Naive thymus-derived CD4-positive, alpha-beta T cell (primary cell): ENCODE measurements at regions not wholly inside any gene's neighbourhood (a gene's known extent, or its start where the extent isn't known, plus 50 kb on each side); places are given as distances from the start of the nearest gene placed in this dataset.
"Not testable (repeated sequence)": the region's sequence is repeated elsewhere in the genome, so short reads cannot be mapped to it uniquely, and the experiment has no call there.

Experiments
- ATAC-seq: fragments of 150-1000 bp; cut with Tn5 transposase; 2 replicates; pipeline ENCODE4 v1.10.0; 2021; ENCODE audit warnings: mild to moderate bottlenecking, moderate library complexity
- CTCF ChIA-PET: fragments of 350-600 bp; sonication (Branson Sonifier 250); formaldehyde crosslinking; loops from one replicate; lab custom pipeline; 2021; ENCODE audit warnings: antibody characterized with exemption; lab: Charles Lee
- POLR2A ChIA-PET: fragments of 350-600 bp; sonication (Branson Sonifier 250); formaldehyde crosslinking; loops from one replicate; lab custom pipeline; 2021; ENCODE audit warnings: antibody characterized with exemption, inconsistent platforms; lab: Charles Lee
- DNase-seq, 9 donors: peaks; one replicate each; pipeline versions ENCODE4 v3.0.0 to v3.0.0-alpha.2; 2020 to 2022; ENCODE audit warnings: mixed read lengths in 1 of 9
- H3K27ac ChIP-seq: one replicate; pipeline ENCODE4 v1.7.0; 2013; ENCODE audit warnings: mild to moderate bottlenecking, low read depth, low read length, moderate library complexity
- H3K27me3 ChIP-seq, 2 donors: one replicate each; pipeline ENCODE4 v1.7.0; 2013; ENCODE audit warnings: low read length in 2 of 2, mild to moderate bottlenecking in 2 of 2, moderate library complexity in 2 of 2; ENCODE audit not compliant: control insufficient read depth in 2 of 2, insufficient read depth in 2 of 2
- H3K36me3 ChIP-seq, 3 experiments: 1 replicate in 2 of 3; 2 replicates in 1 of 3; pipeline ENCODE4 v1.7.0; 2013; ENCODE audit warnings: low read length in 3 of 3, mild to moderate bottlenecking in 3 of 3, moderate library complexity in 1 of 3; ENCODE audit not compliant: insufficient read depth in 3 of 3, control insufficient read depth in 2 of 3
- H3K4me1 ChIP-seq, 2 donors: one replicate each; pipeline ENCODE4 v1.7.0; 2013; ENCODE audit warnings: low read length in 2 of 2, mild to moderate bottlenecking in 2 of 2, moderate library complexity in 1 of 2; ENCODE audit not compliant: control insufficient read depth in 2 of 2, insufficient read depth in 2 of 2
- H3K4me3 ChIP-seq: 2 replicates; pipeline ENCODE4 v1.7.0; 2013; ENCODE audit warnings: mild to moderate bottlenecking, low read length
- H3K9me3 ChIP-seq, 3 experiments: 1 replicate in 2 of 3; 2 replicates in 1 of 3; pipeline ENCODE4 v1.7.0; 2013; ENCODE audit warnings: low read length in 3 of 3; ENCODE audit not compliant: control insufficient read depth in 2 of 3
- H3K27ac Mint-ChIP-seq, 9 donors: one replicate each; pipeline ENCODE4 v1.8.0; 2020 to 2022; ENCODE audit warnings: mixed read lengths in 9 of 9, mild to moderate bottlenecking in 8 of 9, moderate library complexity in 5 of 9, inconsistent platforms in 2 of 9
- H3K27me3 Mint-ChIP-seq, 5 donors: one replicate each; pipeline ENCODE4 v1.8.0; 2021 to 2022; ENCODE audit warnings: mixed read lengths in 5 of 5, mild to moderate bottlenecking in 1 of 5
- H3K36me3 Mint-ChIP-seq, 5 donors: one replicate each; pipeline ENCODE4 v1.8.0; 2020 to 2022; ENCODE audit warnings: mixed read lengths in 5 of 5, mild to moderate bottlenecking in 3 of 5, inconsistent platforms in 1 of 5
- H3K4me1 Mint-ChIP-seq, 7 donors: one replicate each; pipeline ENCODE4 v1.8.0; 2020 to 2022; ENCODE audit warnings: mixed read lengths in 7 of 7, mild to moderate bottlenecking in 3 of 7, inconsistent platforms in 1 of 7
- H3K4me3 Mint-ChIP-seq, 10 donors: one replicate each; pipeline ENCODE4 v1.8.0; 2020 to 2022; ENCODE audit warnings: mild to moderate bottlenecking in 10 of 10, mixed read lengths in 10 of 10, moderate library complexity in 6 of 10, inconsistent platforms in 2 of 10
- H3K9me3 Mint-ChIP-seq, 11 donors: one replicate each; pipeline ENCODE4 v1.8.0; 2020 to 2022; ENCODE audit warnings: mixed read lengths in 11 of 11, mild to moderate bottlenecking in 4 of 11, inconsistent platforms in 1 of 11, moderate library complexity in 1 of 11
- intact Hi-C, 2 donors: fragments of 100-400 bp; cut with micrococcal nuclease; formaldehyde crosslinking; loops; one replicate each; pipeline ENCODE4 v1.15.1; 2023

- Mint-ChIP-seq H3K27ac (no peak overlapping the region), H3K9me3 (peaks cover 0 to 8% (median 0%) of the 10 kb centered on the region in 11 donors), H3K36me3 (no peaks in the 10 kb centered on the region), H3K27me3 (no peaks in the 10 kb centered on the region), H3K4me1 (no peaks in the 10 kb centered on the region), H3K4me3 (no peak overlapping the region)
- ATAC-seq: no peak
- Histone ChIP-seq H3K9me3 (no peaks in the 10 kb centered on the region), H3K27me3 (no peaks in the 10 kb centered on the region), H3K27ac (no peak overlapping the region), H3K36me3 (no peaks in the 10 kb centered on the region), H3K4me3 (no peak overlapping the region), H3K4me1 (no peaks in the 10 kb centered on the region)
- POLR2A ChIA-PET: no interaction called here
- CTCF ChIA-PET: no interaction called here
- intact Hi-C loops: no loop called here
- no peak for DNase-seq
Measured at GRCh38 chr18:68177807-68178702, 536.9 kb downstream of the TMX3 start.

GRCh38 chr18:68176901-68177300 is 538.0 kb downstream of the TMX3 start:
- Histone ChIP-seq H3K27ac (no peak overlapping the region), H3K27me3 (no peaks in the 10 kb centered on the region), H3K4me3 (no peak overlapping the region), H3K4me1 (no peaks in the 10 kb centered on the region), H3K9me3 (no peaks in the 10 kb centered on the region), H3K36me3 (no peaks in the 10 kb centered on the region)
- ATAC-seq: no peak
- Mint-ChIP-seq H3K9me3 (peaks cover 0 to 8% (median 0%) of the 10 kb centered on the region in 11 donors), H3K4me3 (no peak overlapping the region), H3K27ac (no peak overlapping the region), H3K4me1 (no peaks in the 10 kb centered on the region), H3K36me3 (no peaks in the 10 kb centered on the region), H3K27me3 (no peaks in the 10 kb centered on the region)
- ChIA-PET CTCF (no interaction called here), POLR2A (no interaction called here)
- intact Hi-C loops: no loop called here
- DNase-seq: no peak

- H3K36me3 Mint-ChIP-seq: no peaks in the 10 kb centered on the region
- ATAC-seq: no peak
- Histone ChIP-seq H3K4me3 (no peak overlapping the region), H3K4me1 (no peaks in the 10 kb centered on the region), H3K9me3 (no peaks in the 10 kb centered on the region), H3K27me3 (no peaks in the 10 kb centered on the region), H3K27ac (no peak overlapping the region), H3K36me3 (no peaks in the 10 kb centered on the region)
- no peak for DNase-seq
- POLR2A ChIA-PET: no interaction called here
- CTCF ChIA-PET: no interaction called here
- H3K27me3 Mint-ChIP-seq: no peaks in the 10 kb centered on the region
- peaks cover 0 to 8% (median 0%) of the 10 kb centered on the region in 11 donors for H3K9me3 Mint-ChIP-seq
- H3K4me3 Mint-ChIP-seq: no peak overlapping the region
- H3K4me1 Mint-ChIP-seq: no peaks in the 10 kb centered on the region
- intact Hi-C loops: no loop called here
- no peak overlapping the region for H3K27ac Mint-ChIP-seq
Measured at GRCh38 chr18:68172842-68173549, 541.9 kb downstream of the TMX3 start.

GRCh38 chr18:68164909-68165308 is 550.0 kb downstream of the TMX3 start:
- H3K27ac ChIP-seq: no peak overlapping the region
- ChIA-PET POLR2A (no interaction called here), CTCF (no interaction called here)
- DNase-seq (no peak), ATAC-seq (no peak)
- H3K36me3 ChIP-seq: no peaks in the 10 kb centered on the region
- peaks cover 0 to 9% (median 3%) of the 10 kb centered on the region in 11 donors for H3K9me3 Mint-ChIP-seq
- no peaks in the 10 kb centered on the region for H3K27me3 ChIP-seq
- no peaks in the 10 kb centered on the region for H3K36me3 Mint-ChIP-seq
- H3K4me1 Mint-ChIP-seq: no peaks in the 10 kb centered on the region
- no peaks in the 10 kb centered on the region for H3K27me3 Mint-ChIP-seq
- no peak overlapping the region for H3K4me3 Mint-ChIP-seq
- intact Hi-C loops: no loop called here
- H3K4me1 ChIP-seq: no peaks in the 10 kb centered on the region
- H3K9me3 ChIP-seq: no peaks in the 10 kb centered on the region
- H3K4me3 ChIP-seq: no peak overlapping the region
- no peak overlapping the region for H3K27ac Mint-ChIP-seq

GRCh38 chr18:68153821-68154220 is 561.1 kb downstream of the TMX3 start:
- H3K27ac ChIP-seq, CTCF ChIA-PET, H3K27ac Mint-ChIP-seq, H3K27me3 Mint-ChIP-seq, H3K4me3 ChIP-seq, H3K27me3 ChIP-seq, H3K9me3 ChIP-seq, H3K36me3 ChIP-seq, H3K4me3 Mint-ChIP-seq, POLR2A ChIA-PET, H3K4me1 ChIP-seq, H3K36me3 Mint-ChIP-seq, H3K4me1 Mint-ChIP-seq, DNase-seq, H3K9me3 Mint-ChIP-seq, intact Hi-C loops, ATAC-seq: not testable (repeated sequence)

- CTCF ChIA-PET: no interaction called here
- no peak for ATAC-seq
Measured at GRCh38 chr18:68152770-68153169, 562.1 kb downstream of the TMX3 start.

More at GRCh38 chr18:68152770-68153169, 562.1 kb downstream of the TMX3 start:
- Histone ChIP-seq H3K4me1 (no peaks in the 10 kb centered on the region), H3K36me3 (no peaks in the 10 kb centered on the region), H3K27ac (no peak overlapping the region), H3K4me3 (no peak overlapping the region), H3K9me3 (no peaks in the 10 kb centered on the region), H3K27me3 (no peaks in the 10 kb centered on the region)
- no peak for DNase-seq
- Mint-ChIP-seq H3K4me3 (no peak overlapping the region), H3K4me1 (no peaks in the 10 kb centered on the region), H3K27ac (no peak overlapping the region), H3K27me3 (no peaks in the 10 kb centered on the region), H3K36me3 (no peaks in the 10 kb centered on the region), H3K9me3 (peaks cover 0 to 4% (median 0%) of the 10 kb centered on the region in 11 donors)
- intact Hi-C loops: no loop called here
- POLR2A ChIA-PET: no interaction called here
